ENCODE measurements at regions not wholly inside any gene's neighbourhood (a gene's known extent, or its start where the extent isn't known, plus 50 kb on each side); places are given as distances from the start of the nearest gene placed in this dataset.
A peak's percentile ranks its signal among the peaks of the same experiment; 100 is the strongest.

- TF ChIP-seq MXI1 (conservative IDR thresholded peaks at IDR 0.05; ENCODE audit: poor library complexity, severe bottlenecking), result no peak
These were observed 378.5 kb upstream of the CAMK1G start for GRCh38 chr1:209205039-209205438.

GRCh38 chr1:209207126-209207700, 376.3 kb upstream of the CAMK1G start:
- H3F3A ChIP-seq (ENCODE audit: insufficient read depth, low read length, poor library complexity, severe bottlenecking), result no peaks in the 10 kb centered on the region
- H3K36me3 ChIP-seq (ENCODE audit: insufficient read depth, low read length), result no peaks in the 10 kb centered on the region
- peak overlapping the region; percentile 50 for H3K4me3 ChIP-seq (ENCODE audit: low read length)
- no peaks in the 10 kb centered on the region for H3K27me3 ChIP-seq (ENCODE audit: insufficient read depth, low read depth, low read length)
- no peak overlapping the region for H2AFZ ChIP-seq (ENCODE audit: low read depth, low read length)
- no peaks in the 10 kb centered on the region for H3K9me2 ChIP-seq (ENCODE audit: insufficient read depth, low read length)
- H3K27ac ChIP-seq (ENCODE audit: low read length), result peak overlapping the region; percentile 28
- H3K9ac ChIP-seq (ENCODE audit: low read length), result peak overlapping the region; percentile 33
- TF ChIP-seq MXI1 (conservative IDR thresholded peaks at IDR 0.05; ENCODE audit: poor library complexity, severe bottlenecking) (no peak), EZH2 (IDR thresholded peaks at IDR 0.05; ENCODE audit: borderline replicate concordance, insufficient read depth, low read length, poor library complexity, severe bottlenecking) (no peak), EP300 (conservative IDR thresholded peaks at IDR 0.05; ENCODE audit: poor library complexity, severe bottlenecking) (no peak), TAF1 (IDR thresholded peaks at IDR 0.05; ENCODE audit: low read depth) (no peak), REST (IDR thresholded peaks at IDR 0.05; ENCODE audit: borderline replicate concordance) (no peak), SMC3 (conservative IDR thresholded peaks at IDR 0.05; ENCODE audit: poor library complexity) (no peak), CTCF (IDR thresholded peaks at IDR 0.05; ENCODE audit: poor library complexity, severe bottlenecking) (no peak), RAD21 (conservative IDR thresholded peaks at IDR 0.05) (no peak)
- no peaks in the 10 kb centered on the region for H4K20me1 ChIP-seq (ENCODE audit: insufficient read depth)
- no peak overlapping the region for H3K4me2 ChIP-seq (ENCODE audit: low read length)
- no peaks in the 10 kb centered on the region for H3K79me2 ChIP-seq (replicated peaks; ENCODE audit: insufficient read depth, low read length)
- no peaks in the 10 kb centered on the region for H3K9me3 ChIP-seq (ENCODE audit: low read length)

More at GRCh38 chr1:209205039-209205438, 378.5 kb upstream of the CAMK1G start:
- Histone ChIP-seq H3K4me2 (ENCODE audit: low read length) (no peak overlapping the region), H3K36me3 (ENCODE audit: insufficient read depth, low read length) (no peaks in the 10 kb centered on the region), H3K27me3 (ENCODE audit: insufficient read depth, low read depth, low read length) (no peaks in the 10 kb centered on the region), H3F3A (ENCODE audit: insufficient read depth, low read length, poor library complexity, severe bottlenecking) (no peaks in the 10 kb centered on the region), H3K4me3 (ENCODE audit: low read length) (no peak overlapping the region), H3K27ac (ENCODE audit: low read length) (no peak overlapping the region), H2AFZ (ENCODE audit: low read depth, low read length) (no peak overlapping the region), H3K79me2 (replicated peaks; ENCODE audit: insufficient read depth, low read length) (no peaks in the 10 kb centered on the region), H3K9me2 (ENCODE audit: insufficient read depth, low read length) (no peaks in the 10 kb centered on the region), H3K9ac (ENCODE audit: low read length) (no peak overlapping the region), H3K9me3 (ENCODE audit: low read length) (no peaks in the 10 kb centered on the region), H4K20me1 (ENCODE audit: insufficient read depth) (no peaks in the 10 kb centered on the region)
